T-helper 2 cell treated with Interferon-gamma antibody and Interleukin-4, amounts not matched to agents 100 ng/mL and 5 ng/mL, for 36 hours (primary cell): ENCODE measurements at regions not wholly inside any gene's neighbourhood (a gene's known extent, or its start where the extent isn't known, plus 50 kb on each side); places are given as distances from the start of the nearest gene placed in this dataset.

Experiments used
- intact Hi-C: fragments of 100-400 bp; cut with micrococcal nuclease; formaldehyde crosslinking; loops from one replicate; pipeline ENCODE4 v1.15.1; 2023

DNA sequence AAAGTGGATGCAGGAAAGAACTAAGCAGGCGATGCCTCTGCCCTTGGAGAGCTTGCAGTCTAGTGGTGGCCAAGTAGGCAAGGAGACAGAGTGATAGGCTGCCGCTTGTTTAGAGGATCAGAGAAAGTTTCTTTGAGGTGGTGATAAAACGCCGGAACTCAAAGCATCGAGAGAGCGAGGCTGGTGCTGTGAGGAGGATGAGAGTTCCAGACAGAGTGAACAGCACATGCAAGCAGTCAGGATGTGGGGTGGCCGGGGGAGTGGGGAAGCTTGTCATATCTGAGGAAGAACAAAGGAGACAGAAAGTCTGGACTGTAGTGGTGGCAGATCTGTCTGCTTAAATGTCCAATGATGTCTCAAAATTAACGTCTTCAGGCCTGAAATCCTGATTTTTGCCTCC, 319.7 kb downstream of the SNAPC1 start:
- intact Hi-C loops = no loop called here

DNA sequence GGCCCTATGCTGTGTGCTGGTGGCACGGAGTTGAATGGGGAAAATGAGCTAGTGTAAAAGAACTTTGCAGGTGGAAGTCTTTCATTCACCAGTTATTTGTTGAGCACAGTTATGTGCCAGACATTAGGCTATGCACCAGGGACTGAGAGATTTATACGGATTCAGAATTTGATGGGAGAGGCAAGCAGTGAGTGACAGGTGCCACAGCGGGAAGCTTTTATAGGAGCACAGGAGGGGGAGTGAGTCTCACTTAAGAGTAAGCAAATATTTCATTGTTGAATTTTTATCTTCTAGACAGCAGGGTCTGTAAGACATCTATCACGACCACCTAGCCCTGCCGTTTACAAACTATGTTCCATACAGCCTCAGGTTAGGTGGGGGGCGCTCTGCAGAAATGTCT, 320.6 kb downstream of the SNAPC1 start:
- intact Hi-C loops = no loop called here

DNA sequence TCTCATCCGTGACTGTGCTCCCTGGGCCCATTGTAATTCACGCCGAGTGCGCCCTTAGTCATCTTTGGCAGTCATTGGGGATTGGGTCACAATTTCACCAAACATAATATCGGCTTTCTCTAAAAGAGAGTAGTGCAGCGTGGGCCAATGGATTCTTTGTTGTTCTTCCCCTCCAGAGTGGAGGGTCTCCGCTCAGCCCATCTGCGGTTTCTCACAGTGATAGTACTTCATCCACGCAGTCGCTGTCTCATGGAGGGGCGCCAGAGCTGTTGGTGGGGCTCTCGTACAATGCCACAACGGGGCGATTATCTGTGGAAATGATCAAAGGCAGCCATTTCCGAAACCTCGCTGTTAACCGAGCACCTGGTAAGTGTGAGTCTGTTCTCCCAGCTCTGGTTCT, 321.8 kb downstream of the SNAPC1 start:
- intact Hi-C loops = no loop called here

DNA sequence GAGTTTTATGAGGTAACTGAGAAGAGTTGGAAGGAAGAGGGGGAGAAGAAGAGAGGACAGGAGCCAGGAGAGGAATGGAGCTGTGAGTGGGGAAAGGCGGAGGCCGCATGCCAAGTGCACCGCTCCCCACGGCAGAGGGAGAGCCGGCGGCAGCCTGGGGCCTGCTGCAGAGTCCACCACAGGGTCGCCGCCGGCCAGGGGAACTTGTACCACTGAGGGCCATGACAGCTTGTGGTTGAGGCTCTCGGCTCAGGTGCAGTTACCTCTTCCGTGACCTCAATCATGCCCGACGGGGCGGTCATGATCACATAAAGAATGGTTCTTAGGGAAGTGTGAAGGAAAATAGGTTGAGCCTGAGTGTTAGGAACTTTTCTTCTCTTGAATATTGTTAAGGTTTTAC, 325.0 kb downstream of the SNAPC1 start:
- intact Hi-C loops = no loop called here

DNA sequence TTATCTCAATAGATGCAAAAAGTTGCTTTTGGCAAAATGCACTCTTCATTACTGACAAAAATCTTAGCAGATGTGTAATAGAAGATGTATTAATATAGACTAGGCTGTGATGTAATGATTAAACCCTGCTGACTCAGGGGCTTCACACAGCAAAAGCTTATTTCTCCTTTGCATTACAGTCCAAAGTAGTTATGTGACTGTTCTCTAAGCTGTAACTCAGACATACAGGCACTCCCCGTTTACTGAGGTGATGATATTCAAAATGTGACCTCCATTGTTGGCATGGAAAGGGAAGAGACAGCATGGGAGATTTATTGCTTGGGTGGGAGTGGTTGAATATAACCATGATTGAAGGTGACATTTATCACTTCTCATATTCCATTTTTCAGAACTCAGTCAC, 331.5 kb downstream of the SNAPC1 start:
- intact Hi-C loops = no loop called here

DNA sequence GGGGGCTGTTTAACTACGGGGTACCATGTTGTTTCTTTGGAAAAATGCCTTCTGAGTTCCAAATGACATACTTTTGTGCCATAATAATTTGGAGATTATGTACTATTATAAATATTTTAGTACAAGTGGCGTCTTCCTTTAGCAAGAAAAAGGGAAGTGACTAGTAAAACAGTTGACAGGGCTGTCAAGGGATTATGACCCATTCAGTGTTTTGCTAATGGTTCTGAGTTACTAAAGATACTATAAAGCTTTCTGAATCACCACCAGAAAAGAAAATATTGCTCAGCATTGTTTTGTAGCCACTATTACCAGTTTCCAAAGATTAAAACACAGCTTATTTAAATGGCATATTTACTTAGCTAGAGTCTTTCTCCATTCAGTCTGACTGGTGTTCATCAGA, 334.9 kb downstream of the SNAPC1 start:
- intact Hi-C loops = no loop called here

DNA sequence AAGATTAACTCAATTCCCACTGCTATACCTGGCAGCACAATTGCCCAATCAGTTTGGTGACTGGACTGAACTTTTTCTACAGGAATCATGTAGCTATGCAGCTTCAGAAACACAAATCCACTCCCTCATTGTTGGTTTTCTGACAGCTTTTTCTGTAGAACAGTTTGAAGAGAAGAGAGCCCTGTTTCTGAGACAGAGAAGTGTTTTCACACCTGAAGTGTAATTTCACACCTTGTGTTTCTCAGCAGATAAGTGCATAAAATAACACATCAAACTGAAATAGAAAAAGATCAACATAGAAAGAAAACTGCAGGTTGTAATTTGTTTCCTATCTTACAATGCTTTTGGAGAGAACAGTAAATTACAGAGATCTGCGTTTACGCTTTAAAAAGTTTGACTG, 335.6 kb downstream of the SNAPC1 start:
- intact Hi-C loops = no loop called here

DNA sequence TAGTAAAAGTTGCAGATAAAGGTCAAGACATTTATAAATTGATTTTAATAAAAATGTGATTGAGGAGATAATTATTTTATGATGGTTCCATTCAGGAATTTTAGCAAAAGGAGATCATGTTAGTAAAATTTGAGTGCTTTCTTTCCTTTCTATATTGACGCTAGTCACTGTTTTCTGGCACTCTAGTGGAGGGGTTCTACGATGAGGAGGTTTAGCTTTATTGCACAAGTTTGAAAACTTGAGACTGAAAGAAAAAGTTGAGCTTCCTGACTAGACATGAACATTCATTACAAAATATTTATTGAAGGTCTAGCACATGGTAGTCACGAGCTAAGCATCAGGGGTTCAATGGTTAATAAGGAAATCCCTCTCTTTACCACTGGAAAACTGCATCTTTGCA, 336.1 kb downstream of the SNAPC1 start:
- intact Hi-C loops = no loop called here

DNA sequence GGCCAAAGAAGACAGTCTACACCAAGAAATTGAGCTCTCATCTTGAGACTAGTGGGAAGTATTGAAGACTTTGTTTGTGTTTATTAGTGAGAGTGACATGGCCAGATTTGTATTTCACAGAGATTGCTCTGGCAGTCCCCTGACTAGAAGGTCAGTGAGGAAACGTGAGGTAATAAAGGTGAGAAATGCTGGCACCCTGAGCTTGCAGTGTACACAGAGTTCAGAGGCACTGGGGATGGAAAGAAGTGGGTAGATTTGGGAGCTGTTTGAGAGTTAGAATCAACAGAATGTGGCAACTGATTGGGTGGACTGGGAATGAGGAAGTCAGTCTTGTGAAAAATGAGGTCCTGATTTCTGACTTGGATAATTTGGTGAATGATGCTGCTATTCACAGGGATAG, 336.9 kb downstream of the SNAPC1 start:
- intact Hi-C loops = no loop called here

DNA sequence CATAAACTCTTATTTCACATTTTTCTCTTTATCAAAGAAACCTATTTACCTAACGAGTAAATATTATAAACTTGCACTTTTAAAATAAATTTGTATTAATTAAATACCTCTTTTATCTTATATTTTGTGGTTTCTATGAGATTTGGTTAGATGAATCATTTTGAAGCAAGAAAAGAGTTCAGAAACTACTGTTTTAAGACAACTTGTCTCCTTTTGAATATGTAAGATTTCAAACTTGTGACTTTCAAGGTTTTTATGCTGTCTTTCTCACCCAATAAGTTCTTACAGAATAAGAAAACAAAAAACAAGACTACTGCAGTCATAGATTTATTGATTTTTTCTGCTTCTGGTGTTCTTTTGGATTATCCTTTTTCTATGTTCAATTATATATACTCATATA, 339.0 kb downstream of the SNAPC1 start:
- intact Hi-C loops = no loop called here

DNA sequence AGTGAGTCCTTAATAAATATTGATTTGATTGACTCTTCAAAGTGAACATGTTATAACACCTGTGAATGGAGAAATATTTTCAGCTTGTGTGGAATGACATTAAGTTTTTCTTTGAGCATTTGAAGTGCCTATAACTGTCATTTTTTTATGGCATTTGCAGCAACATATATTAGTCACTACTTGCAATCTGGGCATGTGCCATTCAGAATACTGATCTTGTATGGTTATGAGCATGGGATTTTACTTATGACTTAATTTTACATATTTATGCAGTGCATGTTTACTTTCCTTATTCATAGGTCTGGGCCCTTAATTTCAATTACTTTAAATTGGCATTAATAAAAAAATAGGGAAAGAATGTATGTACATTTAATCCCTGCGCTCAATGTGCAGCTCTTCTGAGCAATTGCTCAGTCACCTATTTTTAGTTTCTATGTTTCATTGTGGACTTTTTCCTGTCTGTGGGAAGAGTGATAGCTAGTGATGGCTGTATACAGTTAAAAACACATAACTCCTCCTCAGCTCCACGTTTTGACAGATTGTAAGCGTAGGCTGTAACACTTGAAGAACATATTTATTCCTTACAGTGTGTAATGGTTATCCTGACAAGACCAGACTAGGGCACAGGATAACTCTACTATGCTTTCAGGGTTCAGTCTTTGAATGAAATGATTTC, 339.6 kb downstream of the SNAPC1 start:
- intact Hi-C loops = no loop called here

DNA sequence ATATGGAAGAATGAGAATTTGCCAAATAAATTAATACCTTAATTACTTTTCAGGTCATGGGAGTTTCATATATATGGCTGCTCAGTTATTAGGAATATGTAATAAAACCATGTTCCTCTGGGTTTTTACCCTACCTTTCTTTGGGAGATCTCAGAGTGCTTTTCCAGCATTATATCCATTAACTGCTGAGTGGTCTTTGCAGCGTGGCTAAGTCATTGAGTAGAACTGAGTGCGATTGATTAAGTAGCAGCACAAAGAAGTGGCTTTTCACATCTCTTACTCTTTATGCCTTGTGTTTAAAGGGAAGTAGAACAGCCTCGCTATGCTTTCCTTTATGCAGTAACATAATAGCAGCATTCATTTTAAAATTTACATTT, 340.1 kb downstream of the SNAPC1 start:
- intact Hi-C loops = no loop called here

DNA sequence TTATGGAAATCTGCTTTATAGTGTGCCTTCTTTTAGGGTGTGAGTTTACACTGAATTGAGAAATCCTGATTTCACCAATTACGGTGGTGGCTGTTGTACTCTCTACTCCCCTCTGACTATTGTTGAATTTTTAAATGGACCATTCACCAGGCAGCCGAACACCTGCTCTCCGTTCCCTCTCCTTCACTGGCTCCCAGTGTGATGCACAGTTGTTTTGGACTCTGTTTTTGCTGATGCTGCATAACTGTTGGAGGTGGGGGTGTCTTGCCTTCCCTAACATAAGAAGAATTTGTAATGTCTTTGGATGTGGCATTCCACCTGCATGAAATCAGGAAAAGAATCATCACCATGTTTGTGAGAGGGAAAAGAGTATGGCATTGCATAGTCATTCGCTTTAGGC, 341.2 kb downstream of the SNAPC1 start:
- intact Hi-C loops = no loop called here

DNA sequence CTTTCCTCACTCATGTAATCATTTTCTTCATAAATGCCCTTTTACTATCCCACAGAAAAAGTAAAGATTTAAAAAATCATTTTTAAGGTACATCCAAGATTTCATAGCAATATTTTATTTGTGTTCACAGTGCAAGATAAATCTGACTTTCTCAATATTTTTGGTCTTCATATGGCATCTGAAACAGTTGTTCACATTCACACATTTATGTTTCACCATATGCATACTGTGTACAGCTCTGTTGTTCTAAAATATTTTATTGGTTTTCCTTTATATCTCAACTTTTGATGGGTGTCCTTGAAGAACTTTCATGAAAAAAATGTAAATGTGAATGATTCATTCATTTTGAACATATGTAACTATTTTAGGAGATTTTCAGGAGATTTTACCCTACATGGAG, 348.7 kb downstream of the SNAPC1 start:
- intact Hi-C loops = no loop called here

DNA sequence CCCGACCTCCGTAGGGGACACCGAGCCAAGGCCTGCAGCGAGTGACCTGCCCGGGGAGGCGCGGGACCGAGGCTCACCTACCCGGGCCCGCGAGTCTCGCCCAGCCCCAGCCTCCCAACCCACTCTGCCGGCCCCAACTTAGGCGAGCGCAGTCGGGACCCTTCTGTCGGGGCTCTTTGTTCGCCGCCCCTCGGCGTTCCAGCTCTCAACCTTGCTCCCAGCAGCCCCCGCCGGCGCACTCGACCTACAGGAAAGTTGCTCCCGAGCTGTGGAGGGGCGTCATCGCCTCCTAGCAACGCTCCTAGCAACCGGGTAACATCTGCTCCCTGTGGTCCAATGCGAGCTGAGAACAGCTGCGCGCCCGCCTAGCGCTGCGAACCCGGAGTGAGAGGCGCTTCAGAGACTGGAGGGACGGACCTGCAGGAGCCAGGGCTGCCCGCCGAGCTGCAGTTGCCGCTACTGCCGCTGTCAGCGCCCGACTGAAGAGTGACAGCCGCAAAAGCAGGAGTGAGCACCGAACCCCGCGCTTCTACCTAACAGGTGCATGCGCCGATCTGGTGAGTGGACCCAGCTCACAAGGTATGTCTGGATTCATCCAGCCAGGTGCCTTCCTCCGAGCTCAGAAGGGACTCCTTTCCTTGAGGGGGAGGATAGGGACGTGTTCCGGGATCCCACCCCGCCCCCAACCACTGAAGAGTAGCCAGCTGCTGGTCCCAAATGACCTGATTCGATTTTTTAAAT, 355.0 kb downstream of the SNAPC1 start:
- intact Hi-C loops = no loop called here

DNA sequence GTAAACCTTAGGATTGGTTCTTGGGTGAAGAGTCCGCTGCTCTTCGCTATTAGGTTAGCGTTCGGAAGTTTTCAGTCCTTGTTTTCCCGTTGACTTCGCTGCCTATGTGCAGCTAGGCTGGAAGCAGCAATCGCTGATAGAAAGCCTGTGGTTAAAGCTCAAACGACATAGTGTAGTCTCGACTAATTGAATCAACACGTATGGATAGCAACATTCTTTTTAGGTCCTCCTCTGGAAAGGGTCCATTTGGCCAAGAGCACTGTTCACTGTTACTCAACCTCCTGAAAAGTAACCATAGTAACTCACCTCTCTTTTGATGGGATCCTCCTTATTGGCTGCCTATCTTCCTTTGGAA, 355.5 kb downstream of the SNAPC1 start:
- intact Hi-C loops = no loop called here

DNA sequence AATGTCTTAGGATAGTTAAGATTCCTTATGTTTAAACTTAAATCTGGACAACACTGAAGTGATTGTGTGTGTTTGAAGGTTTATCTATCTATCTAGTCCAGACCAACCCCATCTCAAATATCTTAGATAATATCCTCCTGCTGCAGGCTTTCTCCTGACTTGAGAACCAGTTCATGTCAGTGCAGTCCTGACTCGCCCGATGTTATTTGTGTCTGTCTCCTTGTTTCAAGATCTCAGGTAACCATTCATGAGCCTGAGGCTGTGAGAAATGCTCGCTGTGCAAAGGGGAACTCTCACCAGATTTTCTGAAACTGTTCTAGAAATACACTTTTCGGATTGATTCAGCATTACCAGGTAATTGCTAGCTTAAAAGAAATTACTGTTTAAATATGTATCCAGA, 356.2 kb downstream of the SNAPC1 start:
- intact Hi-C loops = no loop called here

DNA sequence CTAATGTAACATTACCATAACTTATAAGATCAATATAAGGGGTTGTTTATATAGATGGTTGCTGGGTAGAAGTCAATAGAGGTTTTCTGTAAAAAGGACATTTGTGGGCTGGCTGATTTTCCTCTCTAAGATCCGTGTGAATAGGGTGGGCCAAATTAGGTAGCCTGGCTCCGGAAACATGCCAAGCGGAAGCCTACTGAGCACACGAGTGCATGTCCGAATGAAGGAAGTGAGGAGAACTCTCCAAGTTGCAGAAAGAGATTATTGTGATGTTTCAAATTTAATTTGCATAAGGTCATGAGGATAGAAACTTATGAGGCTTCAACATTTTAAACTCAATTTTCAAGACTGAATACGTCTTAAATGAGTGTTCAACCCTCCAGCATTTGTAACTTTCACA, 356.7 kb downstream of the SNAPC1 start:
- intact Hi-C loops = no loop called here

DNA sequence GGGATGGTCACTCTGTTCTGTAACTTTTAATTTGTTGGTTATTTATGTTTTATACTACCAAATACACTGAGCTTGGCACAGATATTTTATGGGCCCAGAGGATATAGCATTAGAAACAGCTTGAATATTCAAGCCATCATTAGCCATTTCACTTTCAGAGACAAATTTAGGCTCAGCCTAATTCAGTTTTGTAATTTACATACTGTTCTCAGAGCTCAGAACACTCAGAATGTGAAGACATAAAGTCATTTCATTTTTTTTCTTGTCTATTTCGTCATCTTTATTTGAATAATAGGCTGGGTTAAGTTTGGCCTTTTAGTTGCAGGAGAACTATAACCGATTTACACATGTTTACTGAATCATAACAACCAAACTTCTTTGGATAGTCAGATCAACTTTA, 361.7 kb downstream of the SNAPC1 start:
- intact Hi-C loops = loop anchor here (10.0 kb wide), 1 partner anchor 259 kb away; no protein-coding TSS in a partner anchor

DNA sequence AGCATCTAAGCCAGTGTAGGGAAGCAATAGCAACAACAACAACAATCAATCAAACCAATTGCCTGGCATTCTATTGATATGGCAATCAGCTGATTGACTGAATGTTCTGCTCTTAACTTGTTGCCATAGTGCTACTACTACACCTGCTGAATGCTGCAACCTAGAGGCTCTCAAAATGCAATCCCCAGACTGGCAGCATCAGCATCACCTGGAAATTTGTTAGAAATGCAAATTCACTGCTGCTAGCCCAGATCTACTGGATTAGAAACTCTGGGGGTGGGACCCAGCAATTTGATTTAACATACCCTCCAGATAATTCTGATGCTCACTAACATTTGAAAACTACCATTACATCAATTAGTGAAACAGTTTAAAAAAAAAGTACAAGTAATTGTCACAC, 363.6 kb downstream of the SNAPC1 start:
- intact Hi-C loops = loop anchor here (5.0 to 10.0 kb wide), 3 partner anchors 261 to 853 kb away; no protein-coding TSS in a partner anchor

DNA sequence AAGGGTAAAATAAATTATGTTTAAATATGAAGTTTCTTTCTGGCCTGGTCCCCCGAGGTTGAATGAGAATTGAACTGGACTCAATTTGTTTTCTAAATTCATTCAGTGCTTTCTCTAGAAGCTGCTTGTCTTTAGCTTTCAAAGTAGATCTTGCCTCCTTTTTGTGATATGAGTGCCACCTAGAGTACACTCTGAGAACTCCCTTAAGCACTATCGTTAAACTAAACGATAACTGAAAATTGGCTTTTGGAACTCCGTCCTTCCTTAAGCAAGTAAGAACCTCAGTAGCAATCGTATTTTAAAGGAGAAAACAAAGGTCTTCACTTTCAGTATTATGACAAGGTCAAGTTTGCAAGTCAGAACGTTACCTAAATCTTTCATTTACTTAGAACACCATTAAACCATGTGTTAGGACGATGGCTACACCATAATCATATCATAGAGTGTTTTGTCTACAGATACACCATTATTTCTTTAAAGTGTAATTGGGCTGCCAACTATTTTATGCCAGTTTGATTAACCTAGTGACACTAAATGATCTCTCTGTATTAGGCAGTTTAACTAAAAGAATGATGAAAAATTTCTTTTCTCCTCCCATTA, 364.8 kb downstream of the SNAPC1 start:
- intact Hi-C loops = loop anchor here (1.0 to 10.0 kb wide), 4 partner anchors 233 to 855 kb away; no protein-coding TSS in a partner anchor

DNA sequence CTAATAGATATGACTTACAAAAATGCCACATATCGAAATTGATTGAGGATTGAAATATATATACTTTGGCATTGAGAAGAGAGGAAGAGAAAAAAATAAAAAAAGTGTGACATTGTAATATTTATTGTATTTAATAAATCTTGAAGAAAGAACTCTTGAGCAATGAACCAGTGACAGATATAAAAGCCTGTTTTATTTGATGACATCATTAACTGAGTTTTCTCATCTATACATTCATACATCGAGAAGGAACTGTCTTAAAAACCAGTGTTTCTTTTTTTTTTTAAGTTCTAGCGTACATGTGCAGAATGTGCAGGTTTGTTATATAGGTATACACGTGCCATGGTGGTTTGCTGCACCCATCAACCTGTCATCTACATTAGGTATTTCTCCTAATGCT, 368.2 kb downstream of the SNAPC1 start:
- intact Hi-C loops = no loop called here
